Rectal smooth muscle tissue (tissue), 1 donor: ENCODE measurements at regions not wholly inside any gene's neighbourhood (a gene's known extent, or its start where the extent isn't known, plus 50 kb on each side); places are given as distances from the start of the nearest gene placed in this dataset.

ENCODE experiments used
- H3K27ac ChIP-seq: one replicate; pipeline ENCODE4 v1.7.0; 2013; ENCODE audit warnings: low read depth, low read length, inconsistent platforms
- H3K27me3 ChIP-seq: one replicate; pipeline ENCODE4 v1.7.0; 2013; ENCODE audit warnings: low read length; ENCODE audit not compliant: control insufficient read depth, insufficient read depth
- H3K36me3 ChIP-seq: one replicate; pipeline ENCODE4 v1.7.0; 2013; ENCODE audit warnings: low read length; ENCODE audit not compliant: control insufficient read depth, insufficient read depth
- H3K4me1 ChIP-seq: one replicate; pipeline ENCODE4 v1.7.0; 2013; ENCODE audit warnings: low read length; ENCODE audit not compliant: control insufficient read depth, insufficient read depth
- H3K4me3 ChIP-seq: one replicate; pipeline ENCODE4 v1.7.0; 2013; ENCODE audit warnings: low read length
- H3K9ac ChIP-seq: one replicate; pipeline ENCODE4 v1.7.0; 2013; ENCODE audit warnings: low read length

- Histone ChIP-seq H3K27me3 (no peaks in the 10 kb centered on the region), H3K4me3 (no peak overlapping the region), H3K36me3 (no peaks in the 10 kb centered on the region), H3K27ac (no peak overlapping the region), H3K9ac (no peak overlapping the region), H3K4me1 (no peaks in the 10 kb centered on the region)
Observed at GRCh38 chr2:7929281-7929680, 752.6 kb upstream of the ID2 start.

DNA sequence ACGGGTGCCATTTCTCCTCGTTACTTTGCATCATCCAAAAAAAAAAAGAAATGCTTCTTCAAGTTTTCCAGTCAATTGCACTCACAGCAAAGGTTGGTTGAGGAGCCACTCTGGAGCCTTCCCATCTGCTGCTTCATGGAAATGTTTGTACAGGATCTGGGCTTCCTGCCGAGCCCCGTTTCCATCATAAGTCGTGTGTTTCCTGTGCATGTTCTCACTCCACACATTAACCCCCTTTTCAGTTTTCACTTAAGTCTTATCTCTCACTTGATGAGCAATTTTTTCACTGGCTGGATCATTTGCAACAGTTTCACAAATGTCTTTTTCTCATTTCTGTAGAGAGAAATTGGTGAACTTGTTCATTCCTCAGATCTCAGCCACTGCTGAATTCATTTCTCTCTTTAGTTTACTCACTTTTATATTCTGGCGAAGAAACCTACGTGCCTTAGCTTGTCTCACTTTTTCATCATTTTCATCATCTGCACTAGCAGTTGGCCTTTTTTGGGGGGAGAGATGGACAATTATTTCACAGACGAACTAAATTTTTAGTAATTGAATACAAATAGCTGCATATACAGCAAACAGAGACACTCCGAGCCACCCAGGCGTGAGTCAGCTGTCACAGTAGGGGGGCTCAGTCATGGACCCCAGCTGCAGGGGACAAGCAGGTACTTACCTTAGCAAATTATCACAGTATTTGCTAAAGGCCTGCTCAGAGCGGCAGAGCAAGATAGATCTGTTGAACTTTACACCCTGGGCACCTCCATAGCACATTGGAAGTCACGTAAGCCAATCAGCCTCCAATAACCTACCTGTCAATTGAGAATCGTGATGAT lies 750.8 kb upstream of the ID2 start:
- no peaks in the 10 kb centered on the region for H3K4me1 ChIP-seq
- no peaks in the 10 kb centered on the region for H3K27me3 ChIP-seq
- H3K36me3 ChIP-seq, result no peaks in the 10 kb centered on the region
- H3K9ac ChIP-seq, result no peak overlapping the region
- no peak overlapping the region for H3K27ac ChIP-seq
- no peak overlapping the region for H3K4me3 ChIP-seq

DNA sequence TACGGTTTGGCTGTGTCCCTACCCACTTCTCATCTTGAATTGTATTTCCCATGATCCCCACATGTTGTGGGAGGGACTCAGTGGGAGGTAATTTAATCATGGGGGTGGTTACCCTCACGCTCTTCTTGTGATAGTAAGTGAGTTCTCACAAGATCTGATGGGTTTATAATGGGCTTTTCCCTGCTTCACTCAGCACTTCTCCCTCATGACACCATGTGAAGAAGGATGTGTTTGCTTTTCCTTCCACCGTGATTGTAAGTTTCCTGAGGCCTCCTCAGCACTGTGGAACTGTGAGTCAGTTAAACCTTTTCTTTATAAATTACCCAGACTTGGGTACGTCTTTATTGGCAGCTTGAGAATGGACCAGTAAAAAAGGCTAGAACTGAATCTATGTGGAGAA lies 750.0 kb upstream of the ID2 start:
- Histone ChIP-seq H3K36me3 (no peaks in the 10 kb centered on the region), H3K4me1 (no peaks in the 10 kb centered on the region), H3K27ac (no peak overlapping the region), H3K4me3 (no peak overlapping the region), H3K9ac (no peak overlapping the region), H3K27me3 (no peaks in the 10 kb centered on the region)

GRCh38 chr2:7933672-7934071 lies 748.2 kb upstream of the ID2 start:
- H3K36me3 ChIP-seq, result no peaks in the 10 kb centered on the region
- H3K27ac ChIP-seq, result no peak overlapping the region
- no peaks in the 10 kb centered on the region for H3K27me3 ChIP-seq
- no peak overlapping the region for H3K4me3 ChIP-seq
- no peak overlapping the region for H3K9ac ChIP-seq
- H3K4me1 ChIP-seq, result no peaks in the 10 kb centered on the region

DNA sequence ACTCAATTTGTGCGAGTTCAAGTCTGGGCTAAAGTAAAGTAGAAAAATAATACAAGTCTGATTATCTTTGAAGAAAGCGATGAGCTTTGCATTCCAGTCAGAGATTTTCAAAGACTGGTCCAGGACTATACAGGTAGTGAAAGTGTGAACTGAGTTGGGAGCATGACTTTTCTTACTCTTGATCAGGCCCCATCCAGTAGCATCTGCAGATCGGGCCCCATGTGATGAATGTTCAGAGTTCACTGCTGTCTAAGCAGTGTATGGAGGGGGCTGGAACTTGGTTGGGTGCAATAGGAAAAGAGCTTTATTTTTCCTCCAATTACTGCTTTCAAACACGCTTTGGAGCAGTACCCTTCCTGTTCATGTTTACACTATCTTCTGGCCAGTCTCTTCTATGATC lies 747.4 kb upstream of the ID2 start:
- Histone ChIP-seq H3K4me1 (no peaks in the 10 kb centered on the region), H3K27ac (no peak overlapping the region), H3K36me3 (no peaks in the 10 kb centered on the region), H3K27me3 (no peaks in the 10 kb centered on the region), H3K9ac (no peak overlapping the region), H3K4me3 (no peak overlapping the region)

DNA sequence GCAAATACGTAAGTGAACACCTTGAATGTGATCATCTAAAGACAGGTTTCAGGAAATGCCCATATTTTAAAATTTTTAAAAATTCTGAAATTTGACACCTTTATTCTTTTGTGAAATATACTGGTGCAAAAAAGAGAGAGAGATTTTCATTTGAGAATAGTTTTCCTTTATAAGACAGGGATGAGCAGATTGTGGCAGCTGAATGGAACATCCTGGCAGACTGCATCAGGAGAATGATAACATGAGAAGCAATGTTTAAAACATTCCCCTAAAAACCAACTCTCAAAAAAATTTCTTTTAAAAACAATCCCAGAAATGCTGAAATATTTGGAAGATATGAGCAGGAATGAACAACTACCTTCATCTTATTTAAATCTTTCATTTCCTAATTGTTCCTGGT lies 744.8 kb upstream of the ID2 start:
- Histone ChIP-seq H3K4me3 (no peak overlapping the region), H3K36me3 (no peaks in the 10 kb centered on the region), H3K27me3 (no peaks in the 10 kb centered on the region), H3K9ac (no peak overlapping the region), H3K4me1 (no peaks in the 10 kb centered on the region), H3K27ac (no peak overlapping the region)

DNA sequence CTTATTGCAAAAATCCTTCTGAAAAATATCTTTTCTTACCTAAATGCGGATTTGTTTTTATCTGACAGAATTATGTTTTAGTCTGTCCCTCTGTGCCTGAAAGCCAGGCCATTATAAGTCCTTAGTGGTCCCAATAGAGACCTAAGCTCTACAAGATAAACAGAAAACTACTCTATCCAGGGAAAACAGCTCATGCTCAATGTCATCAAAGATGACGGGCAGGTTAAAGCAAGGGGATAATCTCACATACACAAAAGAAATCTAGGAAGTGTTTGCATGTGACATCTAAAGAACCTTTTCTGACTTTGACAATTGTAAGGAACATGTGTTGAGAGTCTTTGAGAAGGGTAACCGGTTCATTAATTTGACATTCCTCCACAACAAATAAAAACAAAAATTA lies 741.1 kb upstream of the ID2 start:
- Histone ChIP-seq H3K9ac (no peak overlapping the region), H3K27me3 (no peaks in the 10 kb centered on the region), H3K36me3 (no peaks in the 10 kb centered on the region), H3K4me3 (no peak overlapping the region), H3K27ac (no peak overlapping the region), H3K4me1 (no peaks in the 10 kb centered on the region)

DNA sequence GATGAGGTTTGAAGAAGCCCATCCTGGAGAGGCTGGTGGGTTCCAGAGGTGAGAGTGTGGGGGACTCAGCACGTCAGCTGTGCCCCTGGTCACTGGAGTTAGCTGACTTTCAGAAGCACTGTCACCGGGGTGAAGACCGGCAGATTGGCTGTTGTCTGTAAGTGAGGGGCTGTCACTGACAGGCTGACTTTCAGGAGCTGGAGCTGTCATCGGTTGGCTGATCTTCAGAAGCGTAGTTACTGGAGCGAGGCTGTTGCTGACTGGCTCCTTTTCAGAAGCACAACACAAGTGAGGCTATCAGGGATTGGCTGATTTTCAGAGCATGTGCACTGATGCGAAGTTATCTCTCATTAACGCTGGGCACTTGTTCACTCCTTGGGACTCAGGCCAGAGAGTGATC lies 738.4 kb upstream of the ID2 start:
- no peaks in the 10 kb centered on the region for H3K36me3 ChIP-seq
- no peak overlapping the region for H3K27ac ChIP-seq
- no peak overlapping the region for H3K9ac ChIP-seq
- no peaks in the 10 kb centered on the region for H3K27me3 ChIP-seq
- no peak overlapping the region for H3K4me3 ChIP-seq
- H3K4me1 ChIP-seq, result no peaks in the 10 kb centered on the region

DNA sequence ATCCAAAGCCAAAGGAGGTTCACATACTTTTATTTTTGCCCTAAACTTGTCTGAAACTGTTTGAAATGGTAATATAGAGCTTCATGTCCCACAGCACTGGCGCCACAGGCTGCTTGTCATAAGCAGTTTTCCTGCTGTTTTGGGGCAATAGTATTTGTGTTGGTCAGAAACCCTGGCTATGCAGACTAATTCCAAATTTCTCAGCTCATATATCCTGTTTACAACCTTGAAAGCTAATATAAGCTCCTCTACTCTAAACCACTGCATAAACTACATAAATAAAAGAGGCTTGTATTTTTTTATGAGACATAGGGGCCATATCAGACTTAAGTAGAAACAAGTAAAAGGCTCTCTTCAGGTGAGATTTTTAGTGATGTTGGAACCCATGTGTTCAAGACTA lies 736.8 kb upstream of the ID2 start:
- Histone ChIP-seq H3K4me1 (no peaks in the 10 kb centered on the region), H3K27ac (no peak overlapping the region), H3K9ac (no peak overlapping the region), H3K4me3 (no peak overlapping the region), H3K27me3 (no peaks in the 10 kb centered on the region), H3K36me3 (no peaks in the 10 kb centered on the region)

- no peak overlapping the region for H3K9ac ChIP-seq
- no peaks in the 10 kb centered on the region for H3K36me3 ChIP-seq
- no peak overlapping the region for H3K27ac ChIP-seq
- H3K4me1 ChIP-seq, result no peaks in the 10 kb centered on the region
- no peaks in the 10 kb centered on the region for H3K27me3 ChIP-seq
- H3K4me3 ChIP-seq, result no peak overlapping the region
Observed at GRCh38 chr2:7950035-7950612, 731.7 kb upstream of the ID2 start.

GRCh38 chr2:7951001-7951400 lies 730.9 kb upstream of the ID2 start:
- Histone ChIP-seq H3K9ac (no peak overlapping the region), H3K36me3 (no peaks in the 10 kb centered on the region)

DNA sequence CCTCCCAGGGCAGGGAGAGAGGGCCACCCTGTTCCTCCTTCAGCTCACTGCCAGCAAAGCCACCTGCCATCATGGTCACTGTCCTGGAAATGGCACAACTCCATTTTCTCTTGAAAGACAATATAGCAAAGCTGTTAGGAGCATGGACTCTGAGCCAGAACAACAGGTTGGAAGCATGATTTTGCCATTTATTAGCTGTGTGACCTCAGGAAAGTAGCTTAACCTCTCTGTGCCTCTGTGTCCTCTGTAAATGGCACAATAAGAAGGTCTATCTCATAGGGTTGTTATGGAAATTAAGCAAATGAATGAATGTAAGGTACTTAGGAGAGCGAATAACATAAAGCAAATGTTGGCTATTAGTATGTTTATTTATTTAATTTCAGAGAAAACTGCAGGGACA lies 730.4 kb upstream of the ID2 start:
- Histone ChIP-seq H3K4me3 (no peak overlapping the region), H3K9ac (no peak overlapping the region), H3K27ac (no peak overlapping the region), H3K36me3 (no peaks in the 10 kb centered on the region), H3K4me1 (no peaks in the 10 kb centered on the region), H3K27me3 (no peaks in the 10 kb centered on the region)

More at GRCh38 chr2:7951001-7951400, 730.9 kb upstream of the ID2 start:
- Histone ChIP-seq H3K27ac (no peak overlapping the region), H3K4me1 (no peaks in the 10 kb centered on the region), H3K27me3 (no peaks in the 10 kb centered on the region), H3K4me3 (no peak overlapping the region)
